Esophagus squamous epithelium (tissue), 4 donors: ENCODE measurements at regions not wholly inside any gene's neighbourhood (a gene's known extent, or its start where the extent isn't known, plus 50 kb on each side); places are given as distances from the start of the nearest gene placed in this dataset.

Experiments
- CTCF ChIP-seq, 6 experiments: fragments of 450-650 bp in 4 of 6; fragments of 200-600 bp in 2 of 6; sonication (generic) in 2 of 6; IDR thresholded peaks; one replicate each; pipeline ENCODE4 v1.5.1; 2016 to 2019; ENCODE audit warnings: antibody characterized with exemption in 6 of 6, mild to moderate bottlenecking in 4 of 6, moderate library complexity in 4 of 6
- POLR2A ChIP-seq, 4 donors: fragments of 450-650 bp; IDR thresholded peaks; one replicate each; pipeline ENCODE4 v1.6.1; 2017; ENCODE audit warnings: antibody characterized with exemption in 4 of 4, mild to moderate bottlenecking in 4 of 4, moderate library complexity in 3 of 4

- no peak for TF ChIP-seq CTCF (IDR thresholded peaks at IDR 0.05)
- no peak for TF ChIP-seq POLR2A (IDR thresholded peaks at IDR 0.05)
Measured at GRCh38 chr6:21967056-21967974, 329.5 kb downstream of the PRL start.
